Fibroblast of mammary gland (primary cell): ENCODE measurements at regions not wholly inside any gene's neighbourhood (a gene's known extent, or its start where the extent isn't known, plus 50 kb on each side); places are given as distances from the start of the nearest gene placed in this dataset.

Experiments used
- DNase-seq: peaks from one replicate; pipeline ENCODE4 v3.0.0-alpha.2; 2010; ENCODE audit warnings: low read depth
- H3K4me3 ChIP-seq: 2 replicates; pipeline ENCODE4 v1.5.1; 2011; ENCODE audit warnings: low read depth, mild to moderate bottlenecking, low read length, moderate library complexity; ENCODE audit not compliant: control insufficient read depth
- CTCF ChIP-seq: conservative IDR thresholded peaks from 2 replicates; pipeline ENCODE4 v1.5.1; 2011; ENCODE audit warnings: low read depth, low read length, inconsistent platforms; ENCODE audit not compliant: control insufficient read depth, insufficient read depth

- no peak for TF ChIP-seq CTCF
- DNase-seq: peak; percentile 99
- no peak overlapping the region for H3K4me3 ChIP-seq
These were observed 201.6 kb downstream of the CPE start for GRCh38 chr4:165580351-165580905.

GRCh38 chr4:165583341-165583740 lies 204.5 kb downstream of the CPE start:
- no peak for DNase-seq
- H3K4me3 ChIP-seq: no peak overlapping the region
- TF ChIP-seq CTCF: no peak

GRCh38 chr4:165584916-165585315 lies 206.1 kb downstream of the CPE start:
- no peak overlapping the region for H3K4me3 ChIP-seq
- no peak for TF ChIP-seq CTCF
- no peak for DNase-seq

- no peak for DNase-seq
- TF ChIP-seq CTCF: no peak
These were observed 209.9 kb downstream of the CPE start for GRCh38 chr4:165588534-165589315.

GRCh38 chr4:165592386-165592785 lies 213.6 kb downstream of the CPE start:
- peak; percentile 40 for DNase-seq
- no peak overlapping the region for H3K4me3 ChIP-seq
- TF ChIP-seq CTCF: no peak

More at GRCh38 chr4:165588534-165589315, 209.9 kb downstream of the CPE start:
- no peak overlapping the region for H3K4me3 ChIP-seq

GRCh38 chr4:165597581-165598480 lies 219.0 kb downstream of the CPE start:
- TF ChIP-seq CTCF: no peak
- H3K4me3 ChIP-seq: no peak overlapping the region
- no peak for DNase-seq
